ENCODE measurements at regions not wholly inside any gene's neighbourhood (a gene's known extent, or its start where the extent isn't known, plus 50 kb on each side); places are given as distances from the start of the nearest gene placed in this dataset.

- TF ChIP-seq ZNF407 (CRISPR knock-in tag; IDR thresholded peaks at IDR 0.05; ENCODE audit: not compliant biosample characterization): no peak
- TF ChIP-seq HNF4A (CRISPR knock-in tag; IDR thresholded peaks at IDR 0.05): peak; percentile 99
- no peak; the same call in 1 of the 2 replicates for TF ChIP-seq FOXA1 (IDR thresholded peaks at IDR 0.05)
- TF ChIP-seq FOXA1 (CRISPR knock-in tag; IDR thresholded peaks at IDR 0.05): peak; percentile 92
- no peak; the same call in 1 of the 2 replicates for TF ChIP-seq YEATS2 (CRISPR knock-in tag; IDR thresholded peaks at IDR 0.05; ENCODE audit: borderline replicate concordance)
- no peak for TF ChIP-seq ZNF460 (CRISPR knock-in tag; IDR thresholded peaks at IDR 0.05; ENCODE audit: borderline replicate concordance)
- no peak for TF ChIP-seq ZNF558 (CRISPR knock-in tag; IDR thresholded peaks at IDR 0.05; ENCODE audit: borderline replicate concordance)
- TF ChIP-seq ZNF747 (CRISPR knock-in tag; IDR thresholded peaks at IDR 0.05; ENCODE audit: borderline replicate concordance): no peak
- peak; percentile 96; the same call in 1 of the 2 replicates for TF ChIP-seq MIER3 (CRISPR knock-in tag; IDR thresholded peaks at IDR 0.05; ENCODE audit: borderline replicate concordance)
- no peak for TF ChIP-seq CHD2 (IDR thresholded peaks at IDR 0.05; ENCODE audit: low read depth, low read length)
- no peak for TF ChIP-seq TSC22D2 (CRISPR knock-in tag; IDR thresholded peaks at IDR 0.05; ENCODE audit: borderline replicate concordance)
- TF ChIP-seq SAP130 (CRISPR knock-in tag; IDR thresholded peaks at IDR 0.05; ENCODE audit: low read depth): peak; percentile 83
- no peak for TF ChIP-seq PREB (CRISPR knock-in tag; IDR thresholded peaks at IDR 0.05)
- TF ChIP-seq RAD51 (IDR thresholded peaks at IDR 0.05; ENCODE audit: borderline replicate concordance): no peak
- TF ChIP-seq DPF2 (CRISPR knock-in tag; IDR thresholded peaks at IDR 0.05; ENCODE audit: borderline replicate concordance, low read depth): peak; percentile 95
- no peak for TF ChIP-seq NR0B2 (CRISPR knock-in tag; IDR thresholded peaks at IDR 0.05)
- TF ChIP-seq ZNF101 (CRISPR knock-in tag; IDR thresholded peaks at IDR 0.05; ENCODE audit: borderline replicate concordance, low read depth): no peak; the same call in 1 of the 2 replicates
- no peak for TF ChIP-seq GTF2F1 (IDR thresholded peaks at IDR 0.05; ENCODE audit: low read length)
- TF ChIP-seq ZNF672 (CRISPR knock-in tag; IDR thresholded peaks at IDR 0.05): no peak
- no peak for TF ChIP-seq DDIT3 (CRISPR knock-in tag; IDR thresholded peaks at IDR 0.05)
Measured at GRCh38 chr7:17021205-17021604, 139.4 kb upstream of the AGR3 start (continued).

All from HepG2 (cell line).